H9 (cell line): ENCODE measurements at regions not wholly inside any gene's neighbourhood (a gene's known extent, or its start where the extent isn't known, plus 50 kb on each side); places are given as distances from the start of the nearest gene placed in this dataset.

ENCODE experiments used
- DNase-seq: peaks from one replicate; pipeline ENCODE4 v3.0.0-alpha.2; 2017
- H2AFZ ChIP-seq: one replicate; pipeline ENCODE4 v1.6.1; 2013; ENCODE audit warnings: mild to moderate bottlenecking, low read length, control low read depth, moderate library complexity
- H2AK5ac ChIP-seq: 2 replicates; pipeline ENCODE4 v1.6.1; 2013; ENCODE audit warnings: low read length, control low read depth, mixed read lengths; ENCODE audit not compliant: insufficient read length
- H2BK120ac ChIP-seq: one replicate; pipeline ENCODE4 v1.6.1; 2013; ENCODE audit warnings: low read depth, mild to moderate bottlenecking, low read length, control low read depth, inconsistent platforms; ENCODE audit not compliant: poor library complexity, severe bottlenecking
- H2BK12ac ChIP-seq: 2 replicates; pipeline ENCODE4 v1.6.1; 2013; ENCODE audit warnings: low read length, control low read depth, mixed read lengths, low read depth; ENCODE audit not compliant: insufficient read length
- H2BK15ac ChIP-seq: 2 replicates; pipeline ENCODE4 v1.6.1; 2013; ENCODE audit warnings: low read depth, low read length, control low read depth
- H2BK20ac ChIP-seq: one replicate; pipeline ENCODE4 v1.6.1; 2013; ENCODE audit warnings: low read depth, mild to moderate bottlenecking, low read length, control low read depth, inconsistent platforms; ENCODE audit not compliant: poor library complexity, severe bottlenecking
- H2BK5ac ChIP-seq: 2 replicates; pipeline ENCODE4 v1.6.1; 2013; ENCODE audit warnings: low read length, control low read depth, mixed read lengths; ENCODE audit not compliant: insufficient read length
- H3K14ac ChIP-seq: 2 replicates; pipeline ENCODE4 v1.6.1; 2013; ENCODE audit warnings: low read length, control low read depth; ENCODE audit not compliant: insufficient read depth
- H3K18ac ChIP-seq: 2 replicates; pipeline ENCODE4 v1.6.1; 2013; ENCODE audit warnings: low read depth, mild to moderate bottlenecking, mixed read lengths, low read length, control low read depth; ENCODE audit not compliant: insufficient read length
- H3K23ac ChIP-seq: 2 replicates; pipeline ENCODE4 v1.6.1; 2013; ENCODE audit warnings: low read length, control low read depth, mixed read lengths, low read depth; ENCODE audit not compliant: insufficient read length
- H3K23me2 ChIP-seq: 2 replicates; pipeline ENCODE4 v1.6.1; 2013; ENCODE audit warnings: low read depth, mild to moderate bottlenecking, mixed read lengths, low read length, control low read depth; ENCODE audit not compliant: insufficient read length, poor library complexity, severe bottlenecking
- H3K27ac ChIP-seq: 2 replicates; pipeline ENCODE4 v1.5.1; 2013; ENCODE audit warnings: low read length, control low read depth, mixed read lengths, low read depth; ENCODE audit not compliant: insufficient read length
- H3K27me3 ChIP-seq: 2 replicates; pipeline ENCODE4 v1.6.1; 2013; ENCODE audit warnings: low read length, control low read depth, inconsistent platforms; ENCODE audit not compliant: insufficient read depth
- H3K4ac ChIP-seq: 2 replicates; pipeline ENCODE4 v1.6.1; 2013; ENCODE audit warnings: low read depth, mild to moderate bottlenecking, control low read depth, inconsistent platforms, low read length, moderate library complexity
- H3K4me1 ChIP-seq: 2 replicates; pipeline ENCODE4 v1.6.1; 2013; ENCODE audit warnings: low read length, control low read depth, inconsistent platforms; ENCODE audit not compliant: insufficient read depth
- H3K4me2 ChIP-seq: 2 replicates; pipeline ENCODE4 v1.6.1; 2013; ENCODE audit warnings: low read length, control low read depth, mixed read lengths; ENCODE audit not compliant: insufficient read length, insufficient read depth
- H3K56ac ChIP-seq: 2 replicates; pipeline ENCODE4 v1.6.1; 2013; ENCODE audit warnings: low read depth, mild to moderate bottlenecking, mixed read lengths, low read length, control low read depth; ENCODE audit not compliant: insufficient read length
- H3K79me1 ChIP-seq: 2 replicates; pipeline ENCODE4 v1.6.1; 2013; ENCODE audit warnings: low read depth, mild to moderate bottlenecking, moderate library complexity, low read length, control low read depth, inconsistent platforms; ENCODE audit not compliant: insufficient read depth, poor library complexity, severe bottlenecking
- H3K79me2 ChIP-seq: 2 replicates; pipeline ENCODE4 v1.6.1; 2013; ENCODE audit warnings: low read length, control low read depth, inconsistent platforms; ENCODE audit not compliant: insufficient read depth
- H3K9ac ChIP-seq: 2 replicates; pipeline ENCODE4 v1.6.1; 2013; ENCODE audit warnings: low read length, control low read depth, mixed read lengths; ENCODE audit not compliant: insufficient read length; ENCODE audit errors: extremely low read depth
- H3K9me3 ChIP-seq: one replicate; pipeline ENCODE4 v1.6.1; 2013; ENCODE audit warnings: low read depth, low read length, inconsistent platforms; ENCODE audit not compliant: control insufficient read depth
- H3T11ph ChIP-seq: one replicate; pipeline ENCODE4 v1.6.1; 2013; ENCODE audit warnings: mild to moderate bottlenecking, low read length, control low read depth, inconsistent platforms
- H4K20me1 ChIP-seq: one replicate; pipeline ENCODE4 v1.6.1; 2013; ENCODE audit not compliant: control insufficient read depth, insufficient read length, insufficient read depth
- H4K5ac ChIP-seq: 2 replicates; pipeline ENCODE4 v1.6.1; 2013; ENCODE audit warnings: low read depth, mild to moderate bottlenecking, mixed read lengths, low read length, control low read depth; ENCODE audit not compliant: insufficient read length
- H4K8ac ChIP-seq: replicated peaks from 2 replicates; pipeline ENCODE4 v1.6.1; 2013; ENCODE audit warnings: low read length, control low read depth, mixed read lengths, low read depth; ENCODE audit not compliant: insufficient read length
- H4K91ac ChIP-seq: 2 replicates; pipeline ENCODE4 v1.6.1; 2013; ENCODE audit warnings: low read depth, mild to moderate bottlenecking, moderate library complexity, mixed read lengths, low read length, control low read depth; ENCODE audit not compliant: insufficient read length
- H3K27ac Mint-ChIP-seq, 3 experiments: 2 replicates in 2 of 3; 3 replicates in 1 of 3; pipeline ENCODE4 v1.8.0; 2020 to 2021; ENCODE audit warnings: mixed read lengths in 3 of 3, mild to moderate bottlenecking in 1 of 3, moderate library complexity in 1 of 3
- H3K27me3 Mint-ChIP-seq: 2 replicates; pipeline ENCODE4 v1.8.0; 2021; ENCODE audit warnings: low read depth, mild to moderate bottlenecking, moderate library complexity, mixed read lengths
- H3K36me3 Mint-ChIP-seq, 3 experiments: 2 replicates in 2 of 3; 3 replicates in 1 of 3; pipeline ENCODE4 v1.8.0; 2020 to 2021; ENCODE audit warnings: low read depth in 3 of 3, mixed read lengths in 3 of 3; ENCODE audit not compliant: insufficient read depth in 1 of 3
- H3K4me1 Mint-ChIP-seq, 2 experiments: 2 replicates each; pipeline ENCODE4 v1.8.0; 2020; ENCODE audit warnings: mixed read lengths in 2 of 2
- H3K4me3 Mint-ChIP-seq, 2 experiments: 2 replicates in 1 of 2; 3 replicates in 1 of 2; pipeline ENCODE4 v1.8.0; 2020 to 2021; ENCODE audit warnings: mild to moderate bottlenecking in 2 of 2, mixed read lengths in 2 of 2, moderate library complexity in 1 of 2
- H3K9me3 Mint-ChIP-seq, 2 experiments: 2 replicates in 1 of 2; 3 replicates in 1 of 2; pipeline ENCODE4 v1.8.0; 2020; ENCODE audit warnings: mild to moderate bottlenecking in 2 of 2, mixed read lengths in 2 of 2, moderate library complexity in 1 of 2
- CTCF ChIP-seq: fragments of 200-600 bp; sonication (generic); conservative IDR thresholded peaks from 3 replicates; pipeline ENCODE4 v1.8.0; 2021; ENCODE audit warnings: antibody characterized with exemption, mild to moderate bottlenecking
- WGBS: extraction: QIAGEN DNeasy Blood & Tissue Kit; methylation state at CpG from one replicate; pipeline ENCODE4 v1.1.7; 2013; ENCODE audit warnings: missing lambda C conversion rate, low lambda C conversion rate, mixed read lengths; ENCODE audit not compliant: insufficient read length; ENCODE audit errors: extremely low coverage; 5-methylcytosine and 5-hydroxymethylcytosine counted together

GRCh38 chr1:14345946-14346550 lies 252.4 kb upstream of the KAZN start:
- Histone ChIP-seq H3K4me2 (no peak overlapping the region), H2AFZ (no peak overlapping the region), H3K9ac (no peak overlapping the region), H2BK5ac (no peak overlapping the region), H4K20me1 (no peaks in the 10 kb centered on the region), H3K9me3 (no peaks in the 10 kb centered on the region), H4K5ac (no peak overlapping the region), H3K23ac (no peak overlapping the region), H2BK120ac (no peak overlapping the region), H3K14ac (no peak overlapping the region), H3T11ph (no peak overlapping the region), H3K18ac (no peak overlapping the region), H3K27ac (no peak overlapping the region), H3K27me3 (no peaks in the 10 kb centered on the region), H4K8ac (no peak overlapping the region), H3K4ac (no peak overlapping the region), H4K91ac (no peak overlapping the region), H2AK5ac (no peak overlapping the region), H3K4me1 (peaks cover 4% of the 10 kb centered on the region; the same call in 1 of the 2 replicates), H2BK20ac (no peak overlapping the region), H2BK12ac (no peak overlapping the region), H2BK15ac (no peak overlapping the region), H3K23me2 (no peaks in the 10 kb centered on the region), H3K56ac (no peak overlapping the region), H3K79me1 (no peaks in the 10 kb centered on the region), H3K79me2 (no peaks in the 10 kb centered on the region)
- DNase-seq = no peak
- Mint-ChIP-seq H3K36me3 (peaks cover 0 to 4% (median 0%) of the 10 kb centered on the region in 3 experiments; a peak in 2 of 7 replicates), H3K9me3 (peaks cover 3 to 7% of the 10 kb centered on the region in 2 experiments; a peak in 3 of 5 replicates), H3K27ac (peak overlapping the region in 1 of 3 experiments; percentile 29; a peak in 1 of 7 replicates), H3K27me3 (peaks cover 5% of the 10 kb centered on the region), H3K4me1 (peaks cover 7 to 14% of the 10 kb centered on the region in 2 experiments; a peak in 3 of 4 replicates), H3K4me3 (no peak overlapping the region)
- TF ChIP-seq CTCF = no peak
- WGBS = no CpG with 5 or more reads among the region's 8 CpGs
